SK-N-MC (cell line): ENCODE measurements at regions not wholly inside any gene's neighbourhood (a gene's known extent, or its start where the extent isn't known, plus 50 kb on each side); places are given as distances from the start of the nearest gene placed in this dataset.

Experiments
- EZH2 ChIP-seq: fragments of 200-600 bp; sonication (generic); IDR thresholded peaks from one replicate; pipeline ENCODE4 v1.6.1; 2017; ENCODE audit warnings: antibody characterized with exemption
- POLR2AphosphoS5 ChIP-seq: IDR thresholded peaks from 2 replicates; pipeline ENCODE4 v1.6.1; 2012; ENCODE audit warnings: mild to moderate bottlenecking, low read depth, low read length, borderline replicate concordance

- TF ChIP-seq EZH2 (no peak), POLR2AphosphoS5 (no peak)
Observed at GRCh38 chr3:148551767-148552260, 145.9 kb upstream of the AGTR1 start.
